RWPE2 (cell line): ENCODE measurements at regions not wholly inside any gene's neighbourhood (a gene's known extent, or its start where the extent isn't known, plus 50 kb on each side); places are given as distances from the start of the nearest gene placed in this dataset.
"Not testable (repeated sequence)": the region's sequence is repeated elsewhere in the genome, so short reads cannot be mapped to it uniquely, and the experiment has no call there.

ENCODE experiments used
- ATAC-seq: fragments of 200-7000 bp; cut with Tn5 transposase; 3 replicates; pipeline ENCODE4 v1.9.1; 2021; ENCODE audit warnings: low read depth
- DNase-seq: peaks from one replicate; pipeline ENCODE4 v3.0.0-alpha.2; 2020; ENCODE audit warnings: low spot score
- H3K27ac ChIP-seq: fragments of 450-650 bp; 2 replicates; pipeline ENCODE4 v1.5.1; 2017; ENCODE audit warnings: mild to moderate bottlenecking; ENCODE audit not compliant: poor library complexity, severe bottlenecking
- H3K27me3 ChIP-seq: fragments of 250-450 bp; sonication (Bioruptor Pico); 2 replicates; pipeline ENCODE4 v1.5.1; 2021; ENCODE audit warnings: mild to moderate bottlenecking, moderate library complexity; ENCODE audit not compliant: insufficient read depth, poor library complexity, severe bottlenecking
- H3K36me3 ChIP-seq: fragments of 250-450 bp; sonication (Bioruptor Pico); 2 replicates; pipeline ENCODE4 v1.5.1; 2020; ENCODE audit warnings: low read depth, mild to moderate bottlenecking, moderate library complexity
- H3K4me1 ChIP-seq: fragments of 250-450 bp; sonication (Bioruptor Pico); 2 replicates; pipeline ENCODE4 v1.5.1; 2021; ENCODE audit warnings: mild to moderate bottlenecking, moderate library complexity; ENCODE audit not compliant: insufficient read depth, poor library complexity, severe bottlenecking
- H3K4me3 ChIP-seq: fragments of 250-450 bp; sonication (Bioruptor Pico); 2 replicates; pipeline ENCODE4 v1.5.1; 2021; ENCODE audit warnings: mild to moderate bottlenecking, moderate library complexity; ENCODE audit not compliant: severe bottlenecking
- H3K9me3 ChIP-seq: fragments of 250-450 bp; sonication (Bioruptor Pico); 2 replicates; pipeline ENCODE4 v1.5.1; 2021; ENCODE audit warnings: mild to moderate bottlenecking, moderate library complexity; ENCODE audit not compliant: severe bottlenecking
- CTCF ChIP-seq: fragments of 450-650 bp; IDR thresholded peaks from one replicate; pipeline ENCODE4 v1.5.1; 2017; ENCODE audit warnings: mild to moderate bottlenecking, moderate library complexity; ENCODE audit not compliant: poor library complexity, severe bottlenecking

- Histone ChIP-seq H3K27ac (no peak overlapping the region), H3K9me3 (no peaks in the 10 kb centered on the region), H3K36me3 (no peaks in the 10 kb centered on the region), H3K27me3 (no peaks in the 10 kb centered on the region), H3K4me1 (no peaks in the 10 kb centered on the region), H3K4me3 (peak overlapping the region; percentile 35)
- DNase-seq, result no peak
- TF ChIP-seq CTCF, result peak; percentile 26
- peak; percentile 82 for ATAC-seq
Measured at GRCh38 chr2:130252880-130253645, 54.8 kb upstream of the TUBA3E start.

GRCh38 chr2:130251873-130252620 is 53.8 kb upstream of the TUBA3E start:
- no peak for TF ChIP-seq CTCF
- H3K27ac ChIP-seq, result no peak overlapping the region
- no peak for ATAC-seq
- H3K4me1 ChIP-seq, result no peaks in the 10 kb centered on the region
- no peaks in the 10 kb centered on the region for H3K9me3 ChIP-seq
- no peaks in the 10 kb centered on the region for H3K36me3 ChIP-seq
- H3K27me3 ChIP-seq, result no peaks in the 10 kb centered on the region
- DNase-seq, result no peak
- H3K4me3 ChIP-seq, result no peak overlapping the region

GRCh38 chr2:130251535-130251872 is 53.3 kb upstream of the TUBA3E start:
- Histone ChIP-seq H3K9me3 (no peaks in the 10 kb centered on the region), H3K27me3 (no peaks in the 10 kb centered on the region), H3K4me1 (no peaks in the 10 kb centered on the region), H3K36me3 (no peaks in the 10 kb centered on the region), H3K27ac (no peak overlapping the region), H3K4me3 (no peak overlapping the region)
- ATAC-seq, result no peak
- no peak for DNase-seq
- no peak for TF ChIP-seq CTCF

GRCh38 chr2:130248355-130248754 is 50.1 kb upstream of the TUBA3E start:
- H3K27me3 ChIP-seq, H3K4me1 ChIP-seq, H3K9me3 ChIP-seq, ATAC-seq, H3K36me3 ChIP-seq, H3K4me3 ChIP-seq, DNase-seq, H3K27ac ChIP-seq: not testable (repeated sequence)
